HEK293T (cell line): ENCODE measurements at regions not wholly inside any gene's neighbourhood (a gene's known extent, or its start where the extent isn't known, plus 50 kb on each side); places are given as distances from the start of the nearest gene placed in this dataset.

Source experiments
- CTCF ChIA-PET: fragments of 350-600 bp; formaldehyde crosslinking; extraction: SDS; loops from one replicate; lab custom pipeline; 2021; ENCODE audit warnings: antibody characterized with exemption, inconsistent platforms; lab: Yijun Ruan, JAX
- POLR2A ChIA-PET: fragments of 350-600 bp; formaldehyde crosslinking; extraction: SDS; loops from one replicate; lab custom pipeline; 2020; ENCODE audit warnings: antibody characterized with exemption, inconsistent platforms; lab: Yijun Ruan, JAX
- DNase-seq: peaks from one replicate; pipeline ENCODE4 v3.0.0; 2012; ENCODE audit warnings: mixed read lengths; ENCODE audit errors: extremely low spot score
- ARNT ChIP-seq: fragments of 450-650 bp; IDR thresholded peaks from 2 replicates; pipeline ENCODE4 v1.6.1; 2017; ENCODE audit warnings: mild to moderate bottlenecking
- BHLHE40 ChIP-seq: fragments of 450-650 bp; IDR thresholded peaks from 2 replicates; pipeline ENCODE4 v1.6.1; 2016; ENCODE audit warnings: mild to moderate bottlenecking, moderate library complexity, borderline replicate concordance
- CTBP1 ChIP-seq: fragments of 450-650 bp; IDR thresholded peaks from 2 replicates; pipeline ENCODE4 v1.6.1; 2016; ENCODE audit warnings: borderline replicate concordance
- ELF4 ChIP-seq: fragments of 450-650 bp; IDR thresholded peaks from 2 replicates; pipeline ENCODE4 v1.6.1; 2017; ENCODE audit warnings: antibody characterized with exemption
- FOXA1 ChIP-seq: fragments of 450-650 bp; IDR thresholded peaks from 2 replicates; pipeline ENCODE4 v1.6.1; 2016; ENCODE audit warnings: mild to moderate bottlenecking
- FOXK2 ChIP-seq: fragments of 450-650 bp; IDR thresholded peaks from 2 replicates; pipeline ENCODE4 v1.6.1; 2016; ENCODE audit warnings: mild to moderate bottlenecking
- FOXM1 ChIP-seq: fragments of 450-650 bp; IDR thresholded peaks from 2 replicates; pipeline ENCODE4 v1.6.1; 2017; ENCODE audit warnings: mild to moderate bottlenecking, borderline replicate concordance
- HDGF ChIP-seq: fragments of 450-650 bp; IDR thresholded peaks from 2 replicates; pipeline ENCODE4 v1.6.1; 2017; ENCODE audit warnings: antibody characterized with exemption, borderline replicate concordance
- L3MBTL2 ChIP-seq: fragments of 450-650 bp; conservative IDR thresholded peaks from 2 replicates; pipeline ENCODE4 v1.6.1; 2016; ENCODE audit warnings: mild to moderate bottlenecking
- LEF1 ChIP-seq: fragments of 450-650 bp; IDR thresholded peaks from 2 replicates; pipeline ENCODE4 v1.6.1; 2017; ENCODE audit warnings: mild to moderate bottlenecking, borderline replicate concordance
- NFRKB ChIP-seq: fragments of 450-650 bp; IDR thresholded peaks from 2 replicates; pipeline ENCODE4 v1.6.1; 2016; ENCODE audit warnings: mild to moderate bottlenecking, moderate library complexity
- PKNOX1 ChIP-seq: fragments of 450-650 bp; IDR thresholded peaks from 2 replicates; pipeline ENCODE4 v1.6.1; 2016
- SP1 ChIP-seq: fragments of 450-650 bp; IDR thresholded peaks from 2 replicates; pipeline ENCODE4 v1.6.1; 2017
- SUZ12 ChIP-seq: fragments of 450-650 bp; IDR thresholded peaks from 2 replicates; pipeline ENCODE4 v1.6.1; 2016; ENCODE audit warnings: mild to moderate bottlenecking
- TARDBP ChIP-seq: fragments of 450-650 bp; IDR thresholded peaks from 2 replicates; pipeline ENCODE4 v1.6.1; 2016
- ZNF384 ChIP-seq: fragments of 450-650 bp; IDR thresholded peaks from 2 replicates; pipeline ENCODE4 v1.6.1; 2016

GRCh38 chr6:156410649-156411048 lies 366.5 kb upstream of the ARID1B start:
- ChIA-PET POLR2A (no interaction called here), CTCF (interaction anchor here (0.7 kb wide), 1 partner anchor 242 kb away, joined by 5 read pairs; no protein-coding TSS in a partner anchor)
- DNase-seq = no peak
- TF ChIP-seq BHLHE40 (no peak), FOXK2 (no peak), TARDBP (no peak), PKNOX1 (no peak), CTBP1 (no peak), SP1 (no peak), ELF4 (no peak), ARNT (no peak), SUZ12 (no peak), FOXA1 (no peak), HDGF (no peak)

GRCh38 chr6:156408655-156409054 lies 368.5 kb upstream of the ARID1B start:
- TF ChIP-seq BHLHE40 (no peak), CTBP1 (no peak), FOXK2 (no peak), ARNT (no peak), SP1 (no peak), ELF4 (no peak), ZNF384 (no peak)
- POLR2A ChIA-PET = no interaction called here
- CTCF ChIA-PET = no interaction called here
- no peak for DNase-seq

- ChIA-PET POLR2A (no interaction called here), CTCF (no interaction called here)
- TF ChIP-seq FOXA1 = no peak
- no peak for TF ChIP-seq LEF1
- TF ChIP-seq SUZ12 = no peak
- no peak for TF ChIP-seq ELF4
- no peak for TF ChIP-seq PKNOX1
- no peak for TF ChIP-seq FOXK2
- no peak for TF ChIP-seq NFRKB
- no peak for TF ChIP-seq ZNF384
- DNase-seq = no peak
These were observed 369.8 kb upstream of the ARID1B start for GRCh38 chr6:156407334-156407733.

DNA sequence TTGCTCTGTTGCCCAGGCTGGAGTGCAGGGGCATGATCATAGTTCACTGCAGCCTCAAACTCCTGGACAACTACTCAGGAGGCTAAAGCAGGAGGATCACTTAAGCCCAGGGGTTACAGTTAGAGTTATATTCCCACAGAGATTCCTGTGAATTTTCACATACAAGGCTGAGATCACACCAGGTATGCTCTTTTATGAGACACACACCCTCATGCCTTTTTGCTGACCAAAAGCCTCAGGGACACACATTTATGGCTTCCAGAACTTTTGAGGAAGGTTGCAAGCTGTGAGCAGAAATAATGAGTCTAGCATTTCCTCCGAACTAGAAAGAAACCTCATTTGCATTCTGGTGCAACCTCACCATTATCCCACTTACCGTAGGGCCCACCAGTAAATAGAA lies 370.5 kb upstream of the ARID1B start:
- no peak for DNase-seq
- POLR2A ChIA-PET = no interaction called here
- TF ChIP-seq PKNOX1 = no peak
- CTCF ChIA-PET = no interaction called here

DNA sequence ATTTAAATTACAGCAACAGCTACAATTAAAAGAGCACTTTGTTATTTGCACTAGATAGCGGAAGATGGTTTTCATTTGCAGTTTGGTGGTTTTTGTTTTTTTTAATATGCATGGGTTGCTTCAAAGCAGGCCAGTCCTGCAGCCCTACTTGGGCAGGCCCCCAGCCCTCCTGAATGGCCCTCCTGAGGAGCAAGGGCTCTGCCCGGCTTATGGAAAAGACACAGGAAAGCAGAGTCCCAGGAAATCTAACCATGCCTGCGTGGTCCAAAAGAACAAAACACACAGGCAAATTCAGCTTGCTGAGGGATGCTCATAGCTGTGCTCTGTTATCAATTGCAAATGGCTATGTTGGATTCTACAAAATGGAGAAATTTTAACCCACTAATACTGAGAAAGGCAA lies 371.1 kb upstream of the ARID1B start:
- DNase-seq = no peak
- ChIA-PET CTCF (no interaction called here), POLR2A (no interaction called here)
- TF ChIP-seq CTBP1 (no peak), LEF1 (no peak), NFRKB (no peak), SP1 (no peak), FOXA1 (no peak), FOXK2 (no peak), TARDBP (no peak)

GRCh38 chr6:156402628-156403027 lies 374.6 kb upstream of the ARID1B start:
- DNase-seq = no peak
- ChIA-PET CTCF (no interaction called here), POLR2A (no interaction called here)
- TF ChIP-seq FOXM1 (no peak), BHLHE40 (no peak), SP1 (no peak), SUZ12 (no peak), LEF1 (no peak), ELF4 (no peak), PKNOX1 (no peak), TARDBP (no peak), ZNF384 (no peak), FOXK2 (no peak), NFRKB (no peak), HDGF (no peak), ARNT (no peak), CTBP1 (no peak), FOXA1 (no peak), L3MBTL2 (no peak)

DNA sequence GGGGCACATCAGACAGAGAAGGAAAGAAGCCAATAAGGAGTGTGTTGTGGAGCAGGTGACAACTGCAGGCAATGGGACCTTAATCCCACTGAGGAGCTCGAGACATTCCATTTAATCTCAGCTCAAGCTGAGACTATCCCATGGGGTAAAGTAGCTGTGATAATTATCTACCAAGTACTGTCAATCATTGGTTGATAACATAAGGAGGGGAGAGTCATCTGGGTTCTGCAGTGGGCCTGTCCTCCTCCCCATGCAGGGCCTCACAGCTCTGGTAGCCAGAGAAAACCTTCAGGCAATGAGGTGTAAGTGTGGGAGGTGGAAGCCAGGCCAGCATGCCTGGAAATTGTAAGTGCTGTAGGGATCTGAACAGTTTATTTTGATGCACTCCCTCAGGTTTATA lies 375.0 kb upstream of the ARID1B start:
- DNase-seq = no peak
- ChIA-PET CTCF (no interaction called here), POLR2A (no interaction called here)
- no peak for TF ChIP-seq FOXA1
- TF ChIP-seq ZNF384 = no peak
- TF ChIP-seq SUZ12 = no peak
- TF ChIP-seq ELF4 = no peak
- TF ChIP-seq FOXM1 = no peak
- no peak for TF ChIP-seq TARDBP
- TF ChIP-seq LEF1 = no peak
- TF ChIP-seq HDGF = no peak
- TF ChIP-seq BHLHE40 = no peak
- no peak for TF ChIP-seq NFRKB
- TF ChIP-seq L3MBTL2 = no peak
- TF ChIP-seq CTBP1 = no peak
- no peak for TF ChIP-seq ARNT
- no peak for TF ChIP-seq PKNOX1
- TF ChIP-seq FOXK2 = no peak
- no peak for TF ChIP-seq SP1
